IMR-90 (cell line): ENCODE measurements at regions not wholly inside any gene's neighbourhood (a gene's known extent, or its start where the extent isn't known, plus 50 kb on each side); places are given as distances from the start of the nearest gene placed in this dataset.

ENCODE experiments used
- ATAC-seq: fragments of 200-7000 bp; cut with Tn5 transposase; 2 replicates; pipeline ENCODE4 v1.9.1; 2020; ENCODE audit warnings: low read depth, mild to moderate bottlenecking, moderate library complexity
- BruUV-seq: library from RNA; stranded (reverse); fragments of 400-500 nt; replicated peaks from 2 replicates; lab custom pipeline; 2021; lab: Mats Ljungman, UMichigan
- CTCF ChIA-PET: fragments of 300-600 bp; formaldehyde crosslinking; extraction: SDS; loops from one replicate; lab custom pipeline; 2021; ENCODE audit warnings: antibody characterized with exemption; lab: Yijun Ruan, JAX
- POLR2A ChIA-PET: fragments of 300-600 bp; sonication (Branson Sonifier 250); formaldehyde crosslinking; loops from one replicate; lab custom pipeline; 2022; ENCODE audit warnings: antibody characterized with exemption; ENCODE audit not compliant: unreplicated experiment; lab: Charles Lee
- DNase-seq: peaks from one replicate; pipeline ENCODE4 v3.0.0; 2013
- H2AFZ ChIP-seq: replicated peaks from 2 replicates; pipeline ENCODE3; 2013; ENCODE audit warnings: low read length, mild to moderate bottlenecking; ENCODE audit not compliant: poor library complexity
- H2AK5ac ChIP-seq: 2 replicates; pipeline ENCODE4 v1.6.1; 2013; ENCODE audit warnings: low read depth, low read length, inconsistent platforms
- H2AK9ac ChIP-seq: replicated peaks from 2 replicates; pipeline ENCODE3; 2013; ENCODE audit warnings: mild to moderate bottlenecking, low read depth, low read length, moderate library complexity; ENCODE audit not compliant: poor library complexity
- H2BK120ac ChIP-seq: 2 replicates; pipeline ENCODE4 v1.6.1; 2013; ENCODE audit warnings: low read depth, low read length, inconsistent platforms
- H2BK15ac ChIP-seq: 3 replicates; pipeline ENCODE4 v1.6.1; 2013; ENCODE audit warnings: low read depth, low read length, inconsistent platforms
- H2BK20ac ChIP-seq: 2 replicates; pipeline ENCODE4 v1.6.1; 2013; ENCODE audit warnings: low read depth, mild to moderate bottlenecking, inconsistent platforms, low read length, moderate library complexity
- H2BK5ac ChIP-seq: 2 replicates; pipeline ENCODE4 v1.6.1; 2013; ENCODE audit warnings: mild to moderate bottlenecking, low read depth, low read length, inconsistent platforms; ENCODE audit not compliant: poor library complexity, severe bottlenecking
- H3K14ac ChIP-seq: replicated peaks from 2 replicates; pipeline ENCODE4 v1.6.1; 2013; ENCODE audit warnings: low read depth, low read length, inconsistent platforms
- H3K18ac ChIP-seq: 2 replicates; pipeline ENCODE4 v1.6.1; 2013; ENCODE audit warnings: low read depth, low read length, control low read depth
- H3K23ac ChIP-seq: 2 replicates; pipeline ENCODE4 v1.6.1; 2013; ENCODE audit warnings: low read depth, low read length, inconsistent platforms
- H3K27ac ChIP-seq: 2 replicates; pipeline ENCODE4 v1.5.1; 2013; ENCODE audit warnings: mild to moderate bottlenecking, control low read depth, low read length; ENCODE audit not compliant: insufficient read depth
- H3K27me3 ChIP-seq: 2 replicates; pipeline ENCODE4 v1.6.1; 2013; ENCODE audit warnings: low read length; ENCODE audit not compliant: control insufficient read depth, insufficient read depth
- H3K36me3 ChIP-seq: 2 replicates; pipeline ENCODE4 v1.6.1; 2013; ENCODE audit warnings: low read length, mixed read lengths; ENCODE audit not compliant: control insufficient read depth, insufficient read depth
- H3K4ac ChIP-seq: 2 replicates; pipeline ENCODE4 v1.6.1; 2013; ENCODE audit warnings: low read depth, low read length, inconsistent platforms
- H3K4me1 ChIP-seq: 2 replicates; pipeline ENCODE4 v1.6.1; 2013; ENCODE audit warnings: low read length, mixed read lengths; ENCODE audit not compliant: control insufficient read depth, insufficient read depth
- H3K4me2 ChIP-seq: 2 replicates; pipeline ENCODE4 v1.6.1; 2013; ENCODE audit warnings: low read depth, mild to moderate bottlenecking, control low read depth, low read length, moderate library complexity
- H3K4me3 ChIP-seq: 2 replicates; pipeline ENCODE4 v1.5.1; 2013; ENCODE audit warnings: low read depth, mild to moderate bottlenecking, control low read depth, low read length, moderate library complexity; ENCODE audit not compliant: insufficient read depth
- H3K56ac ChIP-seq: 2 replicates; pipeline ENCODE4 v1.6.1; 2013; ENCODE audit warnings: low read length, inconsistent platforms; ENCODE audit not compliant: insufficient read depth; ENCODE audit errors: extremely low read depth
- H3K79me1 ChIP-seq, 2 experiments: 2 replicates each; pipeline ENCODE4 v1.6.1; 2013; ENCODE audit warnings: low read length in 2 of 2, inconsistent platforms in 1 of 2, low read depth in 1 of 2
- H3K9ac ChIP-seq: 2 replicates; pipeline ENCODE4 v1.6.1; 2013; ENCODE audit warnings: low read depth, low read length, control low read depth
- H3K9me1 ChIP-seq: 2 replicates; pipeline ENCODE4 v1.6.1; 2013; ENCODE audit warnings: low read length, inconsistent platforms; ENCODE audit not compliant: insufficient read depth
- H3K9me3 ChIP-seq: 2 replicates; pipeline ENCODE4 v1.6.1; 2013; ENCODE audit warnings: low read length; ENCODE audit not compliant: control insufficient read depth, insufficient read depth
- H4K20me1 ChIP-seq: 2 replicates; pipeline ENCODE4 v1.6.1; 2013; ENCODE audit warnings: low read length, inconsistent platforms; ENCODE audit not compliant: insufficient read depth
- H4K5ac ChIP-seq: 2 replicates; pipeline ENCODE4 v1.6.1; 2013; ENCODE audit warnings: mild to moderate bottlenecking, low read depth, low read length, control low read depth
- H4K8ac ChIP-seq, 2 experiments: 2 replicates each; pipeline ENCODE4 v1.6.1; 2013; ENCODE audit warnings: low read depth in 2 of 2, low read length in 2 of 2, control low read depth in 1 of 2, inconsistent platforms in 1 of 2
- H4K91ac ChIP-seq: 2 replicates; pipeline ENCODE4 v1.6.1; 2013; ENCODE audit warnings: low read depth, low read length, inconsistent platforms; ENCODE audit not compliant: insufficient read depth
- BHLHE40 ChIP-seq: fragments of 150-350 bp; IDR thresholded peaks from 2 replicates; pipeline ENCODE4 v1.6.1; 2016; ENCODE audit warnings: mild to moderate bottlenecking, low read depth, low read length
- CEBPB ChIP-seq: IDR thresholded peaks from 2 replicates; pipeline ENCODE4 v1.6.1; 2012; ENCODE audit warnings: low read depth, low read length, improper control_type of control experiment
- CHD1 ChIP-seq: IDR thresholded peaks from 2 replicates; pipeline ENCODE4 v1.6.1; 2012; ENCODE audit warnings: low read depth, low read length, improper control_type of control experiment
- FOS ChIP-seq: fragments of 150-350 bp; IDR thresholded peaks from 2 replicates; pipeline ENCODE4 v1.6.1; 2016; ENCODE audit warnings: low read depth, low read length
- MAFK ChIP-seq: IDR thresholded peaks from 2 replicates; pipeline ENCODE4 v1.6.1; 2012; ENCODE audit warnings: low read depth, low read length, improper control_type of control experiment
- MAZ ChIP-seq: IDR thresholded peaks from 2 replicates; pipeline ENCODE4 v1.6.1; 2012; ENCODE audit warnings: low read depth, mild to moderate bottlenecking, low read length, improper control_type of control experiment, moderate library complexity, borderline replicate concordance
- MXI1 ChIP-seq: IDR thresholded peaks from 2 replicates; pipeline ENCODE4 v1.6.1; 2012; ENCODE audit warnings: low read depth, mild to moderate bottlenecking, low read length, moderate library complexity, borderline replicate concordance
- NFE2L2 ChIP-seq: fragments of 150-350 bp; IDR thresholded peaks from 2 replicates; pipeline ENCODE4 v1.6.1; 2016; ENCODE audit warnings: low read depth, mild to moderate bottlenecking, low read length
- POLR2A ChIP-seq: IDR thresholded peaks from 2 replicates; pipeline ENCODE4 v1.6.1; 2012; ENCODE audit warnings: mild to moderate bottlenecking, low read depth, low read length
- RAD21 ChIP-seq: IDR thresholded peaks from 2 replicates; pipeline ENCODE4 v1.6.1; 2012; ENCODE audit warnings: low read length, improper control_type of control experiment
- RCOR1 ChIP-seq: IDR thresholded peaks from 2 replicates; pipeline ENCODE4 v1.6.1; 2012; ENCODE audit warnings: mild to moderate bottlenecking, low read length, improper control_type of control experiment; ENCODE audit not compliant: insufficient replicate concordance
- RFX5 ChIP-seq: IDR thresholded peaks from 2 replicates; pipeline ENCODE4 v1.8.0; 2012; ENCODE audit warnings: low read depth, mild to moderate bottlenecking, low read length, moderate library complexity
- SMC3 ChIP-seq: fragments of 150-350 bp; IDR thresholded peaks from 2 replicates; pipeline ENCODE4 v1.6.1; 2016; ENCODE audit warnings: low read depth, mild to moderate bottlenecking, antibody characterized with exemption, low read length, moderate library complexity
- WGBS, 2 experiments: methylation state at CpG; one replicate each; pipeline versions ENCODE4 v1.1.5 to v1.1.7; 2013; ENCODE audit warnings: missing lambda C conversion rate in 2 of 2; ENCODE audit not compliant: insufficient read length in 1 of 2; ENCODE audit errors: extremely low coverage in 2 of 2; 5-methylcytosine and 5-hydroxymethylcytosine counted together
- dilution Hi-C: fragments of 300-500 bp; cut with HindIII; formaldehyde crosslinking; loops from one replicate; pipeline ENCODE4 v1.14.3; 2018; ENCODE audit warnings: low sequenced_read_pairs; ENCODE audit not compliant: unreplicated experiment
- in situ Hi-C: fragments of 300-500 bp; cut with MboI; formaldehyde crosslinking; loops from 3 replicates; pipeline ENCODE4 v1.14.3; 2019; ENCODE audit warnings: low sequenced_read_pairs, inconsistent platforms, mixed read lengths
- intact Hi-C: fragments of 100-400 bp; cut with micrococcal nuclease; formaldehyde crosslinking; loops from 2 replicates; pipeline ENCODE4 v1.10.0; 2022
- TF ChIP-seq, protein P1 (sequence below): conservative IDR thresholded peaks from 2 replicates; pipeline ENCODE4 v1.5.1; 2012; ENCODE audit warnings: mild to moderate bottlenecking, low read depth, low read length, improper control_type of control experiment
- TF ChIP-seq, protein P2 (sequence below): fragments of 150-350 bp; IDR thresholded peaks from 2 replicates; pipeline ENCODE4 v1.6.1; 2017; ENCODE audit warnings: mild to moderate bottlenecking, antibody characterized with exemption, low read length, low read depth
- TF ChIP-seq, protein P3 (sequence below): fragments of 150-350 bp; IDR thresholded peaks from 2 replicates; pipeline ENCODE4 v1.6.1; 2016; ENCODE audit warnings: low read depth, mild to moderate bottlenecking, low read length, moderate library complexity, borderline replicate concordance

DNA sequence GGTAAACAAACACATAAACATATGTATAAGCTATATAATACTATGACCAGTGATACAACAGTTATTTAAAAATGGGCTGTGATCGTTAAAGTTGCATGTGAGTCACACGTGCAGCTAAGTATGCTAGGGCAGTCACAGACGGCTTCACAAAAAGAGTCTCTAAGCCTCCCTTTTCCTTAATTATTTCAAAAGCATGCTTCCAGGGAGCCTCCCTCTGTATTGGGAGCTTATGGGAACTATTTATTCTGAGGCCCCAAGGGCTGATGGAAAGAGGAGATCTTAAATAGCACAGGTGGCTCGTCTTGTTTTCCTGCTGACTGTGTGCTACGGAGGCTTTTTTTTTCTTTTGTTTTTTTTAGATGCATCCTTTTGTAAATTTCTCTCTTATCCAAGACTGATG is 94.3 kb downstream of the ADCYAP1 start:
- no peak for TF ChIP-seq NFE2L2
- no peak for TF ChIP-seq RFX5
- no peak for TF ChIP-seq POLR2A
- TF ChIP-seq RCOR1 = no peak
- TF ChIP-seq CHD1 = no peak
- TF ChIP-seq BHLHE40 = no peak
- TF ChIP-seq MAZ = no peak
- TF ChIP-seq, protein P1, sequence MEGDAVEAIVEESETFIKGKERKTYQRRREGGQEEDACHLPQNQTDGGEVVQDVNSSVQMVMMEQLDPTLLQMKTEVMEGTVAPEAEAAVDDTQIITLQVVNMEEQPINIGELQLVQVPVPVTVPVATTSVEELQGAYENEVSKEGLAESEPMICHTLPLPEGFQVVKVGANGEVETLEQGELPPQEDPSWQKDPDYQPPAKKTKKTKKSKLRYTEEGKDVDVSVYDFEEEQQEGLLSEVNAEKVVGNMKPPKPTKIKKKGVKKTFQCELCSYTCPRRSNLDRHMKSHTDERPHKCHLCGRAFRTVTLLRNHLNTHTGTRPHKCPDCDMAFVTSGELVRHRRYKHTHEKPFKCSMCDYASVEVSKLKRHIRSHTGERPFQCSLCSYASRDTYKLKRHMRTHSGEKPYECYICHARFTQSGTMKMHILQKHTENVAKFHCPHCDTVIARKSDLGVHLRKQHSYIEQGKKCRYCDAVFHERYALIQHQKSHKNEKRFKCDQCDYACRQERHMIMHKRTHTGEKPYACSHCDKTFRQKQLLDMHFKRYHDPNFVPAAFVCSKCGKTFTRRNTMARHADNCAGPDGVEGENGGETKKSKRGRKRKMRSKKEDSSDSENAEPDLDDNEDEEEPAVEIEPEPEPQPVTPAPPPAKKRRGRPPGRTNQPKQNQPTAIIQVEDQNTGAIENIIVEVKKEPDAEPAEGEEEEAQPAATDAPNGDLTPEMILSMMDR = no peak
- TF ChIP-seq FOS = no peak
- TF ChIP-seq, protein P2, sequence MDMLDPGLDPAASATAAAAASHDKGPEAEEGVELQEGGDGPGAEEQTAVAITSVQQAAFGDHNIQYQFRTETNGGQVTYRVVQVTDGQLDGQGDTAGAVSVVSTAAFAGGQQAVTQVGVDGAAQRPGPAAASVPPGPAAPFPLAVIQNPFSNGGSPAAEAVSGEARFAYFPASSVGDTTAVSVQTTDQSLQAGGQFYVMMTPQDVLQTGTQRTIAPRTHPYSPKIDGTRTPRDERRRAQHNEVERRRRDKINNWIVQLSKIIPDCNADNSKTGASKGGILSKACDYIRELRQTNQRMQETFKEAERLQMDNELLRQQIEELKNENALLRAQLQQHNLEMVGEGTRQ = no peak
- TF ChIP-seq MAFK = no peak
- no peak for TF ChIP-seq MXI1
- TF ChIP-seq, protein P3, sequence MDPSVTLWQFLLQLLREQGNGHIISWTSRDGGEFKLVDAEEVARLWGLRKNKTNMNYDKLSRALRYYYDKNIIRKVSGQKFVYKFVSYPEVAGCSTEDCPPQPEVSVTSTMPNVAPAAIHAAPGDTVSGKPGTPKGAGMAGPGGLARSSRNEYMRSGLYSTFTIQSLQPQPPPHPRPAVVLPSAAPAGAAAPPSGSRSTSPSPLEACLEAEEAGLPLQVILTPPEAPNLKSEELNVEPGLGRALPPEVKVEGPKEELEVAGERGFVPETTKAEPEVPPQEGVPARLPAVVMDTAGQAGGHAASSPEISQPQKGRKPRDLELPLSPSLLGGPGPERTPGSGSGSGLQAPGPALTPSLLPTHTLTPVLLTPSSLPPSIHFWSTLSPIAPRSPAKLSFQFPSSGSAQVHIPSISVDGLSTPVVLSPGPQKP = no peak
- TF ChIP-seq SMC3 = no peak
- no peak for TF ChIP-seq RAD21
- no peak for TF ChIP-seq CEBPB
- no peak overlapping the region for H3K9ac ChIP-seq
- H3K4me1 ChIP-seq = no peaks in the 10 kb centered on the region
- no peak for DNase-seq
- no peak overlapping the region for H3K4ac ChIP-seq
- ATAC-seq = no peak
- no peaks in the 10 kb centered on the region for H3K27me3 ChIP-seq
- H4K8ac ChIP-seq = no peak overlapping the region
- H3K36me3 ChIP-seq = no peaks in the 10 kb centered on the region
- no peaks in the 10 kb centered on the region for H3K9me1 ChIP-seq
- no CpG with 5 or more reads among the region's 5 CpGs for WGBS, 2 experiments
- no peak overlapping the region for H3K4me2 ChIP-seq
- no peak overlapping the region for H3K23ac ChIP-seq
- no peak overlapping the region for H2AFZ ChIP-seq
- CTCF ChIA-PET = no interaction called here
- no peak overlapping the region for H3K4me3 ChIP-seq
- H4K20me1 ChIP-seq = no peaks in the 10 kb centered on the region
- BruUV-seq = no TSS peak
- H3K18ac ChIP-seq = no peak overlapping the region
- H3K27ac ChIP-seq = no peak overlapping the region
- H2AK9ac ChIP-seq = no peak overlapping the region
- H4K91ac ChIP-seq = no peak overlapping the region
- POLR2A ChIA-PET = no interaction called here
- no peak overlapping the region for H2BK120ac ChIP-seq
- peaks cover 3% of the 10 kb centered on the region for H3K9me3 ChIP-seq
- dilution Hi-C loops (no loop called here), intact Hi-C loops (no loop called here), in situ Hi-C loops (no loop called here)
- H3K79me1 ChIP-seq = no peaks in the 10 kb centered on the region
- no peak overlapping the region for H4K5ac ChIP-seq
- H2AK5ac ChIP-seq = no peak overlapping the region
- H3K56ac ChIP-seq = no peak overlapping the region
- no peak overlapping the region for H2BK15ac ChIP-seq
- H2BK5ac ChIP-seq = no peak overlapping the region
- H2BK20ac ChIP-seq = no peak overlapping the region
- no peak overlapping the region for H3K14ac ChIP-seq
